ENCODE measurements at regions not wholly inside any gene's neighbourhood (a gene's known extent, or its start where the extent isn't known, plus 50 kb on each side); places are given as distances from the start of the nearest gene placed in this dataset.

DNA sequence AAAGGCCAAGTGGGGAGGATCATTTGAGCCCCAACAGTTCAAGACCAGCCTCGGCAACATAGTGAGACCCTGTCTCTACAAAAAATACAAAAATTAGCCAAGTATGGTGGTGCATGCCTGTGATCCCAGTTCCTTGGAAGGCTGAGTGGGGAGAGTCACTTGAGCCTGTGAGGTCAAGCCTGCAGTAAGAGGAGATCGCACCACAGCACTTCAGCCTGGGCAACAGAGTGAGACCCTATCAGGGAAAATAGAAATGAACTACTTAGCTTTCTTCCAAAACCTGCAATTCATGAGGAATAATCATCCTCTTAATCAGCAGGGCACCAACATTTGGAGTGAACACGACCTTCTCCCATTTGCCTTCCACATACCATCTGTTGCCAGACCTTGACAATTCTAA is 96.1 kb downstream of the OR2K2 start:
- TF ChIP-seq, protein P1, sequence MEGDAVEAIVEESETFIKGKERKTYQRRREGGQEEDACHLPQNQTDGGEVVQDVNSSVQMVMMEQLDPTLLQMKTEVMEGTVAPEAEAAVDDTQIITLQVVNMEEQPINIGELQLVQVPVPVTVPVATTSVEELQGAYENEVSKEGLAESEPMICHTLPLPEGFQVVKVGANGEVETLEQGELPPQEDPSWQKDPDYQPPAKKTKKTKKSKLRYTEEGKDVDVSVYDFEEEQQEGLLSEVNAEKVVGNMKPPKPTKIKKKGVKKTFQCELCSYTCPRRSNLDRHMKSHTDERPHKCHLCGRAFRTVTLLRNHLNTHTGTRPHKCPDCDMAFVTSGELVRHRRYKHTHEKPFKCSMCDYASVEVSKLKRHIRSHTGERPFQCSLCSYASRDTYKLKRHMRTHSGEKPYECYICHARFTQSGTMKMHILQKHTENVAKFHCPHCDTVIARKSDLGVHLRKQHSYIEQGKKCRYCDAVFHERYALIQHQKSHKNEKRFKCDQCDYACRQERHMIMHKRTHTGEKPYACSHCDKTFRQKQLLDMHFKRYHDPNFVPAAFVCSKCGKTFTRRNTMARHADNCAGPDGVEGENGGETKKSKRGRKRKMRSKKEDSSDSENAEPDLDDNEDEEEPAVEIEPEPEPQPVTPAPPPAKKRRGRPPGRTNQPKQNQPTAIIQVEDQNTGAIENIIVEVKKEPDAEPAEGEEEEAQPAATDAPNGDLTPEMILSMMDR (IDR thresholded peaks at IDR 0.05; ENCODE audit: insufficient read depth, low read length): no peak
- DNase-seq (ENCODE audit: low read depth): no peak
- no peak overlapping the region for H3K4me3 ChIP-seq (ENCODE audit: low read depth, low read length)

- no peak overlapping the region for H3K4me3 ChIP-seq (ENCODE audit: low read depth, low read length)
- TF ChIP-seq, protein P1 (IDR thresholded peaks at IDR 0.05; ENCODE audit: insufficient read depth, low read length): no peak
Observed at GRCh38 chr9:111232997-111233790, 96.8 kb downstream of the OR2K2 start.

DNA sequence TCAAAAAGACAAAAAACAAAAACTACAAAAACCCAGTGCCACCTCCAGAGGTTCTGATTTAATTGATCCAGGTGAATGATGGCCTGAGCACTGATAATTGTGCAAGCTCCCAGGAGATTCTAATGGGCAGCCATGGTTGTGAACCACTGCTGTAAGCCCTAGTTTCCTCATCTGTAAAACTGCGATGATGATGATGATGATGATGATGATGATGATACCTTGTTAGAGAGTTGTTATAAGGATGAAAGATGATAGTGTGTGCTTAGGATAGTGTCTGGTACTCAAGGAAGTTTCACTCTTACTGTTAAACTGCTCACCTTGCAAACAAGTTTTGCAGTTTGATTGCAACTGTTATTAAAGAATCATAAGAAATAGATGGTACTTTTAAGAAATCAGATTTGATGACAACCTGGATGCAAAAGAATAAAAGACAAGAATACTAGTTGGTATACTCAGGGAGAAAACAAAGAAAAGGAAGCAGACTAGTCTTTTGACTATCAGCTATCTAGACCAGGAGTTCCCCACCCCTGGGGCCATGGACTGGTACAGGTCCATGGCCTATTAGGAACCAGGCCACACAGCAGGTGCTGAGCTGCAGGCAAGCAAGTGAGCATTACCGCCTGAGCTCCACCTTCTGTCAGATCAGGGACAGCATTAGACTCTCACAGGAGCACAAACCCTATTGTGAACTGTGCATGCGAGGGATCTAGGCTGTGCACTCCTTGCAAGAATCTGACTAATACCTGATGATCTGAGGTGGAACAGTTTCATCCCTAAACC is 98.0 kb downstream of the OR2K2 start:
- no peak overlapping the region for H3K4me3 ChIP-seq (ENCODE audit: low read depth, low read length)
- no peak for DNase-seq (ENCODE audit: low read depth)
- TF ChIP-seq, protein P1 (IDR thresholded peaks at IDR 0.05; ENCODE audit: insufficient read depth, low read length): no peak

More at GRCh38 chr9:111232997-111233790, 96.8 kb downstream of the OR2K2 start:
- DNase-seq (ENCODE audit: low read depth): peak; percentile 68

GRCh38 chr9:111222757-111223156 is 107.3 kb downstream of the OR2K2 start:
- TF ChIP-seq, protein P1 (IDR thresholded peaks at IDR 0.05; ENCODE audit: insufficient read depth, low read length): no peak
- DNase-seq (ENCODE audit: low read depth): no peak
- H3K4me3 ChIP-seq (ENCODE audit: low read depth, low read length): no peak overlapping the region

DNA sequence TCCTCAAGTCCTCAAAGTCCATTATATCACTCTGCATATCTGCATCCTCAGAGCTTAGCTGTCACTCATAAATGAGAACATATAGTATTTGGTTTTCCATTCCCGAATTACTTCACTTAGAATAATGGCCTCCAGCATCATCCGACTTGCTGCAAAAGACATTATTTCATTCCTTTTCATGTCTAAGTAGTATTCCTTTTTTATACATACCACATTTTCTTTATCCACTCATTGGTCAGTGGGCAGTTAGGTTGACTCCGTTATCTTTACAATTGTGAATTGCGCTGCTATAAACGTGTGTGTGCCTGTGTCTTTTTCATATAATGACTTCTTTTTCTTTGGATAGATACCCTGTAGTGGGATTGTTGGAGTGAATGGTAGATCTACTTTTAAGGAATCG is 117.2 kb downstream of the OR2K2 start:
- TF ChIP-seq, protein P1 (IDR thresholded peaks at IDR 0.05; ENCODE audit: insufficient read depth, low read length): no peak
- DNase-seq (ENCODE audit: low read depth): no peak
- no peak overlapping the region for H3K4me3 ChIP-seq (ENCODE audit: low read depth, low read length)

GRCh38 chr9:111198936-111199335 is 131.1 kb downstream of the OR2K2 start:
- TF ChIP-seq, protein P1 (IDR thresholded peaks at IDR 0.05; ENCODE audit: insufficient read depth, low read length): no peak
- peak; percentile 22 for DNase-seq (ENCODE audit: low read depth)

More at GRCh38 chr9:111198936-111199335, 131.1 kb downstream of the OR2K2 start:
- H3K4me3 ChIP-seq (ENCODE audit: low read depth, low read length): no peak overlapping the region

All from fibroblast of the aortic adventitia (primary cell).